DMS 273 treated with DMSO at 0.1 percent for 48 hours (cell line): ENCODE measurements at regions not wholly inside any gene's neighbourhood (a gene's known extent, or its start where the extent isn't known, plus 50 kb on each side); places are given as distances from the start of the nearest gene placed in this dataset.

Source experiments
- DNase-seq: peaks from one replicate; lab custom pipeline; 2025; lab: John Stamatoyannopoulos, UW

DNA sequence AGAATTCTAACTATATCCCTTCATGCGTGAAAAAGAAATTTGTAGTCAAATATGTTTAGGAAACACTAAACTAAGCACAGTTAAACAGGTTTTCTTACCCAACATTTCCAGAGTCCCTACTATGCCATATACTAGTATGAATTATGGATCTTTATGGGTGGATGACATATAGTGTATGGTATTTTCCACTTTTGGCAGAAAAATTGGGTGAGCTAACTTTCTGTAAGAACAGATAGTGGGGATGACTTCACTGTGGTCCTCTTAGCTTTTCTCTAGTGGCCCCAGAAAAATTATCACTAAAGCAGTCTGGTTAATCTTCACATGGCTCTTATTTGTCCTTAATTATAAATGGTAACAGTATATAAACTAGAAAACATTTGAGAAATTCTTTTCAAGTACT lies 240.0 kb upstream of the GULP1 start:
- no peak for DNase-seq

DNA sequence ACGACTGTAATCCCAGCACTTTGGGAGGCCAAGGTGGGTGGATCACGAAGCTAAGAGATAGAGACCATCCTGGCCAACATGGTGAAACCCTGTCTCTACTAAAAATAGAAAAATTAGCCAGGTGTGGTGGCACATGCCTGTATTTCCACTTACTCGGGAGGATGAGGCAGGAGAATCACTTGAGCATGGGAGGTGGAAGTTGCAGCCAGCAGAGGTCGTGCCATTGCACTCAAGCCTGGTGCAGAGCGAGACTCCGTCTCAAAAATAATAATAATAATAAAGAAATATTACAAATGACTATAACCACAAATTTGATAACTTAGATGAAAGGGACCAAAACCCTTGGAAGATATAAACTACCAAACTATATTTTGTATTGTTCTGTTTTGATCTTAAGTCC lies 226.3 kb upstream of the GULP1 start:
- no peak for DNase-seq

DNA sequence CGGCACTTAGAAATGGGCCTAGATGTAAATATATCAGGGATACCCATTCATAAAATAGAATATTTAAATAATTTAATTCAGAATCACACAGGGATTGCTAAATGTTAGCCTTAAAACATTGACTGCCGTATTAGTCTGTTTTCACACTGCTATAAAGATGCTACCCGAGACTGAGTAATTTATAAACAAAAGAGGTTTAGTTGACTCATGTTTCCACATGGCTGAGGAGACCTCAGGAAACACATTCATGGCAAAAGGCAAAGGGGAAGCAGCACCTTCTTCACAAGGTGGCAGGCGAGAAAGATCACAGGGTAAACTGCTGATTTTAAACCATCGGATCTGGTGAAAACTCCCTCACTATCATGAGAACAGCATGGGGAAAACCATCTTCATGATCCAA lies 223.6 kb upstream of the GULP1 start:
- no peak for DNase-seq

DNA sequence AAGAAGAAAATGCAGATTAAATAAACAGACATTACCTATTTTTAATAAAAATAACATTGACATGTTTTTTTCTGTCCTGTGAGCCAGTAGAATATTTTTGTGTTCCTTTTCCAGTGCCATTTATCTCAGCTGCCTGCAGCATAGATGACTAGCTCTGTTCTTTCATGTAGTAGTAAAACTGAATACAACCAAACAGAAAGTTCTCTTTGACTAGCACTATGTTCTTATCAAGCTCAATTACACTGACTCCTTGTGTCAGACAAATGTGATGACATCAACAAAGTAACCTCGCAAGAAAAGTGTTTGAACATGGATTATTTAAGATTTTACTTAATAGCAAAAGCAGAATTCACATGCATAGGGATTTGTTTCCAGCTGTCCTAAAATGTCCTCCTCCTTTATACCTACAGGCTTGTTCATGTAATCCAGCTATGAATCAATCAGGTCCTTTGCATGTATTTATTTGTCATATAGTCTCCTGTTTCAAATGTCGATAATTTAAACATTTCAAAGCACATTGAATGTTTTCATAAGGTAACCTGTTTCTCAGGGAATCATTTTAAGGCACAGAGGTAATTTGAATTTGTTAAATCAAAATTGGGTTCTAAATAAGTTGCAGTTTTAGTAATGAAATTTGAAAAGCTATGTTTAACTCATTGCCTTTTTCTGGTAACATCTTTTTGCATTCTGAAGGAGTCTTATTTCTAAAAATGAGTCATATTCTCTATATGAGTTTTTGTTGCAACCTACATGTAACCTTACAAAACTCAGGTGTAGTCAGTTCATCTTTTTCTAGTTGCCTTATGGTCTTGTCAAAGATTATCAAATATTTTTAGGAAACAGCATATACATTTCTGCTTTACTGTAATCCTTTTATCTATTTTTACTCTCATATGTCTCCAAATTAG lies 215.3 kb upstream of the GULP1 start:
- no peak for DNase-seq

DNA sequence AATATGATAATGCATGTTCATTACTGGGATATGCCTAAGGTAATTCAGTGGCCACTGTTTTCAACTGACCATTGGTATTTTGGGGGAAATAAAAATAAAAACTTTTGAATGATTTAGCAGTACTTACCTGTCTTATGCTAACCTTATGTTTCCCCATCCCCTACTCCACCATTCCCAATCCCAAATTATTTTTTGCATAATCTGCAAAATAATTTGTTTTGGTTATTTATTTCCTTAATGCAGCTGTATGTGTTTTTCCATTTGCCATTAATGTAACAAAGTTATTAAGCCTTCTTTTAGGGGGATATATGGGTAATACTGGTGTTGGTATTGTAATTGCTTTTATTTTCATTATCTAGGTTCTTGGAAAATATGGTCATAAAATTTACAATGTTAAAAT lies 213.9 kb upstream of the GULP1 start:
- no peak for DNase-seq

DNA sequence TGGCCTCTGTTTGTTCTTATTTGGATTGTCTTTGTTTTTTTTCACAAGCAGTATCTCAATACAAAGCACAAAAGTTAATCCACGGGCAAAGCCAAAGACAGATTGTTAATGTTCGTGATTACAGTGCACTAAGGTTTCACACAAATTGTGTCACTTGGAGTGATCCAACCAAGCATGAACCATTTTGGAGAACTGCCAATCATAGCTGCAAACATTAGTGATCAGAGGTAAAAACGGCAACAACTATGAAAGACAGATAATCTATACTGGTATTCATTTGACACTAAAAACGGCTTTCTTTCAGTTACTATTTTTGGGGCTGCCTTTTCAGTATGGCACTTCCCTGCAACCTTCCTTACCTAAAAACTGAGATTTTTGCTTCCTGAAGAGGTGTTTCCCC lies 213.1 kb upstream of the GULP1 start:
- no peak for DNase-seq

DNA sequence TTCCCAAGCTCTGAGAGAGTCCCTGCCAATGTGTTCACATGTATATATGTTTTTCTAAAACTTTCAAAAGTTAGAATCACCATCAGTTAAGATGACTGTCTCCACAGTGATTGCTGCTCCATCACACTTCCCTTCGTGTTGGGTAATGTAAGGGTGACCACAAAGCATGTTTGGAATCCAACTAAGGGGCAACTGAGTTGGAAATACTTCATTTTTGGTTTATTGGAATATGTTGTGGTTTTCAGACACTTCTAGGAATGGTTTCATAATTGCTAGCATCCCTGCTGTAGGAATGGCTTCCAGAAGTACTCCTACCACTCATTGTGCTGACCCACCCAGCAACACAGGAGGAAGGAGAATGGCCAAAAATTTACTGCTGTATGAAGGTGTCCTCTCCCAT lies 212.5 kb upstream of the GULP1 start:
- DNase-seq = no peak

DNA sequence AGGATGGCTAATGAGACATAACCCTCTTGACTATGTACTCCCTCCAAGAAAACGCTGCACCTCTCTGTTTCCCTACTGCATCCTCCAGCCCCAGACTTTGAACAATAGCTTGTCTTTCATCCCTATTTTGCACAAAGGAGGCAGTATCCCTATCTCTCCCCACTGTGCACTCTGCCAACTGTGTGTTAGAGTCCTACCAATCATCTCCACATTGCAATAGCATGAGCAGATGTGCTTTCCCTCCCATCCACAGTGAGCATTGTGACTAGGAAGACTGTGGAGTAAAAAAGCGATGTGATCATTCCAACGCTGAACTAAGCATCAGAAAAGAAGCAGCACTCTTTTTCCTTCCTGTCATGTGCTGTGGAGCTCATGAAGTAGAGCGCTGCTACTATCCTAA lies 206.3 kb upstream of the GULP1 start:
- no peak for DNase-seq

DNA sequence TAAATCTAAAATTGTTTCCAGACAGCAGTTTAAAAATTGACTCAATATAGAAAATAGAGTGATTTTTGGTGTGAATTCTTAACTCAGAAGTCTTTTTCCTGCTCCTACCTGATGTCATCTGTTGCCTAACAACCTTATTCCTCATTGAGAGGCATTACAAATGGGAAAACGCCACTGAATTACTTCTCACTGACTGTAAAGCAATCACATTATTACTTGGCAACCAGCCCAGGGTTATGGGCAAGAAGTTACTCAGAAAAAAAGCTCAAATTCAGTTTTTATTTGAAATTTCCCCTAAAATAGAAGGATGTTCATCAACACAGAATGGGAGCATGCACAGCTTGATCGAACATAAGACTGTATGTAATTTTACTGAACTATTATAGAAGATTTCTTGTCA lies 201.8 kb upstream of the GULP1 start:
- DNase-seq = no peak

DNA sequence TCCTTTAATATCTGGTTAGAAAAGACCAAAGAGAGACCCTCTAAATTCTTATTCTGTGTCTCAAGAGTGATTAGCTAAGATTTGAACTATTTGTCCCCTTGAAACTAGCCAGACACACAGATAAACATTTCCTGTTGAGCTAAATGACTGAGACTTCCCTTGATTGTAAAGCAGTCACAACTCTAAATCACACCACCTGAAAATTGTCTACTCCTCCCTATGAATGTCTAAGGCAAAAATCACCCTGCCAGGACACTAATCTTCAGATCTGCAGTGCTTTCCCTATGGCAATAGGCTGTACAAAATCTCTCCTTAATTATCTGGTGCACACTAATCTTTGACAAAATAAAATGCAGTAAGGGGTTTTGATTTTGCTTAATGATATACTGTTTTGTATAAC lies 200.5 kb upstream of the GULP1 start:
- DNase-seq = no peak

DNA sequence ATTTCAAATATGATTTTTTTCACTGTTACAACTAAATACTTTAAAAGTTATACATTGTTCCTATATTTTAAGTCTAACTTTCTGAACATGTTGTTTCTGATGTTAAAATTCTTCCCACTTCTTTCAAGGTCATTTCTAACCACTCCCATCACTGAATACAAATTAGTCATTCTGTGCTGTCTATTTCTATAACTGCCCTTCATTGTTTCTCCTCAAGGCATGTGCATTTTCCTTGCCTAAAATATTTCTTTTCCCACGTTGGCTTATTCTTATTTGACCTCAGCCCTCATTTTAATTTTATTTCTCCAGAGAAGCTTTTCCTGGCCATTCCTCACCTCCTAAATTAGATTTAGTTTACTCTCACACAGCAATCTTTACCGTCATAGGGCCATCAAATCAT lies 198.9 kb upstream of the GULP1 start:
- DNase-seq = no peak

DNA sequence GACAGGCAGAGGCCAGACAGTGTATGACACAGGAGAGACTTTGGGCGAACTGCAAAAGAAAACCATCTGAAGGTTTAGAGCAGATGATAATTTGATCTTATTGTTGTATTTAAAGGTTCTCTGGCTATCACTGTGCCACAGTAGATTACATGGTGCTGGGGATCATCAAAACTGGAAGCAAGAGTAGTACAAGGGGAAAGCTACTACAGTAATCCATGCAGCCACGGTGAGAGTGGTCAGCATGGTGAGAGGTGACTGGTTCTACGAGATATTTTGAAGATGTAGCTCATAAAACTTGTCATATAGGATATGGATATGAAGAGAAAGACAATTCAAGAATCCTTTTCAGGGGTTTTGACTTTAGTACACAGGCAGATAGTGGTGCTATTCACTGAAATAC lies 194.8 kb upstream of the GULP1 start:
- no peak for DNase-seq

DNA sequence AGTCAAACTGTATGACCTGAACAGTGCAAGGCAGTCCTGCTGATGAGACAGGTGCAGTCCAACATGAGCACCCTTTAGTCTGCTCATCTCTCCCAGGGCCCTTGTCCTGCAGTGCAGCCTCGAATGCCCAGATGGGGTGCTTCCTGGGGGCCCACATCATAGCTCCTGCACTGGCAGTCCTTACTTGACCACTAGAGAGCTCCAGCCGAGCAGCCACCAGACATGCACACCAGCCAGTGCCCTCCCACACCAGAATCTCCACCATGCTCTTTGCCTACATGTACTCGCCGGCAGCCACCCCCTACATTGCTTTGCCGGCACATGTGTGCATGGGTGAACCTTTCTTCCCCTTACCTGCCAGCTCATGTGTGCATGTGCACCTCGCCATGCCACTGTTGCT lies 188.8 kb upstream of the GULP1 start:
- no peak for DNase-seq

DNA sequence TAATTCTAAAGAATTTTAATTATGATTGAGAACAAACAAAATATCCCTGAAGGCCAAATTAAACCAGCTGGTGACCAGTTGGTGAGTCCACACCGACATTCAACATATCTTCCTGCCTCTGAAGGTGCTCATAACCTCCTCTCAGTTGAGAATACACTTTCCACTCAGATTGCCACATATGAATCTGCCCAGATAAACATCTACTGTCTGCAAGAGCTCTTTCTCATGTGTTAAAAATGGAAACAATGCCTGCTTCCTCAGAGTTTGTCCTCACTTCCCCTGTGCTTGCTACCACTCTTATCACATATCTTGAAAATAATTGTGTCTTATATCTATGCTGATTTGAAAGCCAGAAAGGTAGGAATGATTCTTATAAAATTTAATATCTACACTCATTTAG lies 177.7 kb upstream of the GULP1 start:
- no peak for DNase-seq

DNA sequence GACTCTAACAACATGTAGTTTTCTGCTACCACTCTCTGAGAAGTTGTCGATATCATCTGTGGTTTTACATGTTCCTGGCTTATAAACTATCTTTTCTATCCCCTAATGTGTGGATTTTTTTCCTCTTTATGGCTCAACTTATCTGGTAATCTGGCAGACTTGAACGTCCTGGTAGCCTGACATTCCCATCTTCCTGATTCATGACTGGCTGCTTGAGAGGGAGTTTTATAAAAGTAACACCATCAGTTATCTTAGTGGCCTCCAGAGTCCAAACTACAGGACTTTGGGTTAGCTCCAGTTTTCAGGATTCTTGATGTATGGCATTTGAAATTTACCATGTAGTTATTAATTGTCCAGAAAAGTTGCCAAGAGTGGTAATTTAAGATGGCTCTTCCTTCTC lies 174.0 kb upstream of the GULP1 start:
- no peak for DNase-seq

DNA sequence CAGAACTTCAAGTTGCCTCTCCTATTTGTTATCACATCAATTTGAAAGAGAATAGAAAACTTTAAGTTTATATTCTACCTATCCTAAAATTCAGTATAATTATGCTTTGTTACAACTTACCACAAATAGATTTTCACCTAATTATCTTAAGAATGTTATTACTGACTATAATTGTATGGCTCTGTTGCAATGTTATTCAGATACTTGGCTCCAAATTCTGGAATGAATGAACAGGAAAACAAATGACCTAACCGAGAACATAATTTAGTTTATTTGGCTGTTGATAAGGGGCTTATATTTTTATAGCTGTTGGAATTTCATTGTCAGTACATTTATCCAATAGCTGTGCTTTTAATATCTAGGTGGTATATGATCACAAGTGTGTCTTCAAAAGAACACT lies 173.2 kb upstream of the GULP1 start:
- DNase-seq = no peak

DNA sequence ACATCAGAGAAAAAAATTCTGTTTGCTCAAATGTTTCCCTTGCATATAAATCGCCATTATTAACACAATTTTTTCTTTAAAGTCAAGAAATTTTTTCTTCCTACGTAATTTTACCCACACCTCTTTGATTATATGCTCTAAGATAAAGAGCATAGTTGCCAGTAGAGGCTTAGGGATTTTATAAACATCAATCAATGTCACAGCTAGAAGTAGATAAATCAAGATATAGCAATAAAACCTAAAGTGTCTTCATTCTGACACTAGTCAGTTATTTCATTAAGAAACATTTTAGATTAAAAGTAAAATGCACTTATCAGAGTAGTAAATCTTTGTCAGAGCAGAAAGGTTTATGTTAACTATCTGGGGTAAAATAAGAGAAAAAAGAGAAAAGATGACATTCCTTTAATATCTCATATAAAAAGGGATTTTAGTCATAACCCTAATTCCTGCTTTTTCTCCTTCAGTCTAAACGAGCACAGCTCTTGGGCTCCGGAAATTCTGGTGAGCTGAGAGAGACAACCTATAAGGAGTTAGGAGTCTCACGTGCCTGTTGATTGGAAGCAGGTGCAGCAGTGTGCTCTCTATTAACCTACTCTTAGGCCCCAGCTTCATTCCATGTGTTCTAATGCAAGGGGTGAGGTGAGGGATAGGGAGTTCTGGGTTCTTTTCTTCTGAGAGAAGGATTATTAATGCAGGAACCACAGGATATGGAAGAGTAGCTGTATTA lies 172.4 kb upstream of the GULP1 start:
- no peak for DNase-seq

DNA sequence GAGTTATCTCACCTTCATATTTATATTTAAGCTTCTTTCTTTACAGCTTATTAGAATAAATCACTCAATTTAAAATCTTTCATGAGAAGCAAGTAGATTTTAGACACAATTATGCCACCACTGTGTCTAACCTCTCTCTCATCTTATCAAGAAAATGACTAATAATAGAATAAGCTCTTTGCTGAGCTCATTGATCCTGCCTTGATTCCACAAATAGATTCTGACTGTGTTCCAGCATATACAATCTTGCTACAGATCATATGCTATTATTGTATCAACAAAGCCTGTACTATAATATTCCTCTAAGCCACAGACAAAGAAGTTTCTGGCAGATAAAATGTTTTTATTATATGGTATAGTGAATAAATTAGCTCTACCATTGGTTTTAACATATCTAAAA lies 168.7 kb upstream of the GULP1 start:
- DNase-seq = no peak

DNA sequence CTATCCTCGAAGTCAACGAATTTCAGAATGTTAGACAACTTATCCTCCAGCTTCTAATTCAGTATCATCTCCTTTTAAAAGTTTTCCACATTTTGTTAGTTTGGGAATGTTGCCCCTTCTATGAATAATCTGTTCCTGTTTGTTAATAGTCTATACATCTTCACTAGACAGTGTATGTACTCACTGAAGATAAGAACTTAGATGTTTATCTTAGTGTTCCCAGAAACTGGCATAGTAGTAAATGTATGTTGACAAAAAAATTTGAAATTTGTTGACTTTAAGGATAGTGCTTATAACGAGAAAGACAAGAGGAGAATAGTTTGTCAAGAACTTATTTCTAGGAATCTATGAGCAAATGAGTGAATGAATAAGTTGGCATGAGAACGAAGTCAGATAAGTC lies 162.0 kb upstream of the GULP1 start:
- no peak for DNase-seq

DNA sequence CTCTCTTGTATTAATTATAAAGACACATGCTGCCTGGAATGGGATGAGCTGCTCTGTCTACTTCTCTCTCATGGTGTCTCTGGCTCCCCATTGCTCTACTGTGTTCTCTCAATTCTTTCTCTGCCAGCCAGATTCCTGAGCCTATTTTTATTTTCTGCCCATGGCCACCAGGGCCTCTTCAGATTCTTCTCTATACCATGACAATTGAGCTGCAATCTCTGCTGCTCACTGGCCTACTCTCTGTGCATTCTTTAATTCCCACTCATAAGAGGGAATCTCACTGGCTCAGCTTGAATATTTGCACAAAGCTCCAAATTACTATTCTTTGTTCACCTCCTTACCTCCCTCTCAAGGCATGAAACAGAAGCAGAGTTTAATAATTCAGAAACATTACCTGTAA lies 161.4 kb upstream of the GULP1 start:
- DNase-seq = no peak

DNA sequence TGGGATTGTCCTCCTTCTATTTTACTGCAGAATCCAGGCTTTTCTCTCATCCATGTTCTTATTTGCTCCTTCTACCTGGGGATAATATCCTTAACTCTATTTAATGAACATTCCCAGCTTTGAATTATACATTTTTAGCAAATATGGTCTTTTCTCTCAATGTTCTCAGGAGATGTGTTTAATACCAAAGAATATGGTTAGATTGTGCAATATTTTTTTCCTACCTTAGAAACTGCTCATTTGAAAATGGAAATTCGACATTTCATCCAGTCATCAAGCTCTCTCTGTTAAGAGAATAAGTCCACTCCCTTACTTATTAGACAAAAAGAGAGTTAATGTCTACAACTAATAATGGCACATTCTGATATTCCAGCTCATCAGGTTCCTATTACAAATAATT lies 160.4 kb upstream of the GULP1 start:
- DNase-seq = no peak

DNA sequence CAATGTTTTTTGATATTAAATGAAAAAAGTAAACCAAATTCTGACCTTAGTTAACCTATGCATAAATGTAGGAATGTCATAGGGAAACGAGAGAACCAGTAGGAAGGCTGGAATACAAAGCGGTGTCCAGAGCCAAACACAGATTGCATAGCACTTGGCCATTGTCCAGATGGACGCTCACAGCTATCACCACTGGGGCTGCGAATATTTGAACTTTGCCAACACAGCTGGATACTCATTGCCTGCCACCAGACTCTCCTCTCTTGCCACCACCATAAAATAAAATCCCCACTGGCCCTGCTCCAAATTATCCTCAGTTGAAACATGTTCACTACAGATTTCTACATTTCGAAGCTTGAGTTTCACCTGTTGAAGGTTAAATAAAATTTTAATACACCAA lies 159.3 kb upstream of the GULP1 start:
- no peak for DNase-seq

DNA sequence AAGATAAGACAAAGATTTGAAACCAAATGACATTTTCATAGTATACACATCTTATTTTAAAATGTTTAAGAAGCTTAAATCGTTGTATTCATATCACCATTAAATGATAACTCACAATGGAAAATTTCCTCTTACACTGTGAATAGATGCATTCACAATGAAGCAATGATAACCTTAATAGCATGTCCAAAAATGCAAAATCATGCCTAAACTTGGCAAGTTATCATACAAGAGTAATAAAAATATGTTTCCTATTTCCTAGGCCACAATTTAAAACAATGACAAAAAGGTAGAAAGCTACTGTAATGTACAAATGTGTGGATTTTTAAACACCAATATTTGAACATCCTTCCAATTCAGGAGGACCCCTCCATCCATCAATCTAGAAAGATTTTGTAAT lies 157.4 kb upstream of the GULP1 start:
- no peak for DNase-seq

DNA sequence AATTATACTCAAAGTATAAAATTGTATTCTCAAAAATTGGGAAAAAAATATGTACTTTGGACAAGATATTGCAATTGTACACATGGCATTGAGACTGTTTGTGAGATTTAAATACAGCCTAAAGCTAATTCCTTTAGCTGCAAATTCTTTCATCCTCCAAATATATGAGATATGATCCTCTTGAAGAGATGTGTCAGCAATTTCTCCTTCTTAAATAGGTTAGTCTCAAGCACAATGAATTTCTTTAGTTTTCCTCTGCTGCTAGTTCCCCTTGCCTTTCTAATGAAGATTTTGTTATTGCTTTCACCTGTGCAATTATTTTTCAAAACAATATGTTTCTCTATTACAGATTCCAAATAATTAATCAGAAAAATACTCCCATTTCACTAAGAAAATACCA lies 153.4 kb upstream of the GULP1 start:
- DNase-seq = no peak
